Erythroblast (primary cell): ENCODE measurements at regions not wholly inside any gene's neighbourhood (a gene's known extent, or its start where the extent isn't known, plus 50 kb on each side); places are given as distances from the start of the nearest gene placed in this dataset.
"Not testable (repeated sequence)": the region's sequence is repeated elsewhere in the genome, so short reads cannot be mapped to it uniquely, and the experiment has no call there.

ENCODE experiments used
- GATA1 ChIP-seq: IDR thresholded peaks from 2 replicates; pipeline ENCODE4 v1.6.1; 2011; ENCODE audit warnings: low read depth, mild to moderate bottlenecking, control low read depth, low read length, moderate library complexity
- POLR2A ChIP-seq: IDR thresholded peaks from 2 replicates; pipeline ENCODE4 v1.6.1; 2011; ENCODE audit warnings: mild to moderate bottlenecking, low read length

- TF ChIP-seq POLR2A, GATA1: not testable (repeated sequence)
Measured at GRCh38 chr10:57032301-57032700, 671.2 kb upstream of the ZWINT start.
